ENCODE measurements at regions not wholly inside any gene's neighbourhood (a gene's known extent, or its start where the extent isn't known, plus 50 kb on each side); places are given as distances from the start of the nearest gene placed in this dataset.

- DNase-seq (ENCODE audit: low spot score): no peak
Observed at GRCh38 chr7:31284106-31284505, 56.4 kb downstream of the NEUROD6 start.

GRCh38 chr7:31271641-31272405 is 68.7 kb downstream of the NEUROD6 start:
- DNase-seq (ENCODE audit: low spot score): no peak

- DNase-seq (ENCODE audit: low spot score): no peak
Observed at GRCh38 chr7:31267486-31267885, 73.0 kb downstream of the NEUROD6 start.

- no peak for DNase-seq (ENCODE audit: low spot score)
Observed at GRCh38 chr7:31263338-31263737, 77.2 kb downstream of the NEUROD6 start.

GRCh38 chr7:31261341-31261740 is 79.2 kb downstream of the NEUROD6 start:
- no peak for DNase-seq (ENCODE audit: low spot score)

- DNase-seq (ENCODE audit: low spot score): no peak
Observed at GRCh38 chr7:31260851-31261250, 79.7 kb downstream of the NEUROD6 start.

GRCh38 chr7:31258391-31258790 is 82.1 kb downstream of the NEUROD6 start:
- DNase-seq (ENCODE audit: low spot score): no peak

GRCh38 chr7:31256506-31256905 is 84.0 kb downstream of the NEUROD6 start:
- DNase-seq (ENCODE audit: low spot score): no peak

- DNase-seq (ENCODE audit: low spot score): no peak
Observed at GRCh38 chr7:31254926-31255325, 85.6 kb downstream of the NEUROD6 start.

- no peak for DNase-seq (ENCODE audit: low spot score)
Observed at GRCh38 chr7:31253532-31253931, 87.0 kb downstream of the NEUROD6 start.

- DNase-seq (ENCODE audit: low spot score): no peak
Observed at GRCh38 chr7:31251441-31251840, 89.1 kb downstream of the NEUROD6 start.

GRCh38 chr7:31249671-31250070 is 90.9 kb downstream of the NEUROD6 start:
- no peak for DNase-seq (ENCODE audit: low spot score)

- no peak for DNase-seq (ENCODE audit: low spot score)
Observed at GRCh38 chr7:31236868-31237267, 103.7 kb downstream of the NEUROD6 start.

GRCh38 chr7:31234836-31235605 is 105.5 kb downstream of the NEUROD6 start:
- no peak for DNase-seq (ENCODE audit: low spot score)

- no peak for DNase-seq (ENCODE audit: low spot score)
Observed at GRCh38 chr7:31228957-31229356, 111.6 kb downstream of the NEUROD6 start.

GRCh38 chr7:31214751-31215150 is 125.8 kb downstream of the NEUROD6 start:
- DNase-seq (ENCODE audit: low spot score): no peak

GRCh38 chr7:31211281-31211680 is 129.2 kb downstream of the NEUROD6 start:
- DNase-seq (ENCODE audit: low spot score): no peak

GRCh38 chr7:31204071-31204470 is 136.5 kb downstream of the NEUROD6 start:
- DNase-seq (ENCODE audit: low spot score): no peak

GRCh38 chr7:31203551-31203950 is 137.0 kb downstream of the NEUROD6 start:
- DNase-seq (ENCODE audit: low spot score): no peak

GRCh38 chr7:31202801-31203200 is 137.7 kb downstream of the NEUROD6 start:
- DNase-seq (ENCODE audit: low spot score): no peak

- DNase-seq (ENCODE audit: low spot score): peak; percentile 55
Observed at GRCh38 chr7:31192986-31193385, 140.9 kb downstream of the ADCYAP1R1 start.

GRCh38 chr7:31190906-31191305 is 138.8 kb downstream of the ADCYAP1R1 start:
- DNase-seq (ENCODE audit: low spot score): no peak

GRCh38 chr7:31186202-31186601 is 134.1 kb downstream of the ADCYAP1R1 start:
- no peak for DNase-seq (ENCODE audit: low spot score)

All from globus pallidus (tissue), 1 donor.